ENCODE measurements at regions not wholly inside any gene's neighbourhood (a gene's known extent, or its start where the extent isn't known, plus 50 kb on each side); places are given as distances from the start of the nearest gene placed in this dataset.

DNA sequence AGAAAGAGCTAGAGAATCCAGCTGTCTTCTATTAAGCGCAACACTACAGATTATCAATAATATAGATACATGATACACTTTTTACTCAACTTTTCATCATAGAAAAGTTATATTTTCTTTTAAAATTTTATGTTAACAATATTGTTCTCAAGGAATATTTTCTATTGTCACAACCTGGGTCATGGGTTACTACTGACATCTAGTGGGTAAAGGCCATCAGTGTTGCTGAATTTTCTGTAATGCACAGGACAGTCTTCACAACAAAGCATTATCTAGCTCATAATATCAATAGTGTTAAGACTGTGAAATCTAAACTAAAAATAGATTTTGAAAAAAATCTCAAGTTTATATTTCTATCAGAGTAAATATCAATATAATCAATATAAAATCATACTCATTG lies 209.8 kb downstream of the ZNF33B start:
- no peak overlapping the region for H3K27ac ChIP-seq (replicated peaks)
- no peak for DNase-seq (ENCODE audit: low read depth in 1 of 2, low spot score in 1 of 2)
- no peak overlapping the region for H3K4me3 ChIP-seq (replicated peaks; ENCODE audit: insufficient read depth, low read length)
- H3K27me3 ChIP-seq (ENCODE audit: insufficient read depth, poor library complexity, severe bottlenecking) = no peaks in the 10 kb centered on the region
- TF ChIP-seq SPI1 (IDR thresholded peaks at IDR 0.05; ENCODE audit: borderline replicate concordance, low read depth) (no peak), POLR2AphosphoS5 (IDR thresholded peaks at IDR 0.05; ENCODE audit: low read depth) (no peak), REST (IDR thresholded peaks at IDR 0.05; ENCODE audit: insufficient replicate concordance, low read depth) (no peak)
- TF ChIP-seq, protein P1, sequence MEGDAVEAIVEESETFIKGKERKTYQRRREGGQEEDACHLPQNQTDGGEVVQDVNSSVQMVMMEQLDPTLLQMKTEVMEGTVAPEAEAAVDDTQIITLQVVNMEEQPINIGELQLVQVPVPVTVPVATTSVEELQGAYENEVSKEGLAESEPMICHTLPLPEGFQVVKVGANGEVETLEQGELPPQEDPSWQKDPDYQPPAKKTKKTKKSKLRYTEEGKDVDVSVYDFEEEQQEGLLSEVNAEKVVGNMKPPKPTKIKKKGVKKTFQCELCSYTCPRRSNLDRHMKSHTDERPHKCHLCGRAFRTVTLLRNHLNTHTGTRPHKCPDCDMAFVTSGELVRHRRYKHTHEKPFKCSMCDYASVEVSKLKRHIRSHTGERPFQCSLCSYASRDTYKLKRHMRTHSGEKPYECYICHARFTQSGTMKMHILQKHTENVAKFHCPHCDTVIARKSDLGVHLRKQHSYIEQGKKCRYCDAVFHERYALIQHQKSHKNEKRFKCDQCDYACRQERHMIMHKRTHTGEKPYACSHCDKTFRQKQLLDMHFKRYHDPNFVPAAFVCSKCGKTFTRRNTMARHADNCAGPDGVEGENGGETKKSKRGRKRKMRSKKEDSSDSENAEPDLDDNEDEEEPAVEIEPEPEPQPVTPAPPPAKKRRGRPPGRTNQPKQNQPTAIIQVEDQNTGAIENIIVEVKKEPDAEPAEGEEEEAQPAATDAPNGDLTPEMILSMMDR (IDR thresholded peaks at IDR 0.05; ENCODE audit: insufficient read depth, low read length) = peak; percentile 15

DNA sequence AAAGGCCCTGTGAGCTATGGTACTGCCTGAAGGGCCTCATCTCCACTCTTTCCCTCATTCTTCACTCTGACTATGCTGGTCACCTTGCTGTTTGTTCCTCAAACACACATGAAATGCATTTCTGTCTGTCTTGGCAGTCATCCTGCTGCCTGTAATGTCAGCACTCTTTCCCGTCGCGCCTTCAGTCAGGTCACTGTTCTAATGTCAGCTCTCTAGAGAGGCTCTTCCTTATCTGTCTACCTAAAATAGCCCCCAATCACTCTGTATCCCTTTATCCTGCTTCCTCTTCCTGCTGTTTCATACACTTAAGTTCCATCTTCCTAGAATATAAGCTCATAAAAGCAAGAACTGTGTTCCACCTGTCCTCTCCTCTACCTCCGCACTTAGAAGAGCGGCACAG lies 215.5 kb downstream of the ZNF33B start:
- H3K27ac ChIP-seq (replicated peaks) = no peak overlapping the region
- TF ChIP-seq REST (IDR thresholded peaks at IDR 0.05; ENCODE audit: insufficient replicate concordance, low read depth) = no peak
- TF ChIP-seq, protein P1 (IDR thresholded peaks at IDR 0.05; ENCODE audit: insufficient read depth, low read length) = no peak
- no peak for TF ChIP-seq GABPA (IDR thresholded peaks at IDR 0.05; ENCODE audit: low read depth)
- no peak for TF ChIP-seq SPI1 (IDR thresholded peaks at IDR 0.05; ENCODE audit: borderline replicate concordance, low read depth)
- TF ChIP-seq POLR2AphosphoS5 (IDR thresholded peaks at IDR 0.05; ENCODE audit: low read depth) = no peak
- no peak for DNase-seq (ENCODE audit: low read depth in 1 of 2, low spot score in 1 of 2)

DNA sequence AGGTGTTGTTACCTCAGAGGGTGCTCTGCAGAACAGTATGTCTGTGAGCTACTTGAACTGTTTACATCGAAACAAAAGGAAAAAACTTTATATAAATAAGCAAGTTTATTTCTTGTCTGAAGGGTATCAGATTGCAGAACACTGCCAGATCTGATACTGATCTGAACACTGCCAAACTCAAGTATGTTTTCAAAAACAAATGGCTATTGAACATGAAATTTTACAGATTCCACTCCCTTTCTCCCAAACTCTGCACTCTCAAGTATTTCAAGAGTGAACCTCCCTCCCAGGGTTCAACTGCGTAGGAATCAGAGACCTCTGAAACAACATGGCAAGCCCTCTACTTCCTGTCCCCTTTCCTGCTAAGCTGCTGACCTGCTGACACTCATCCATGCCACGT lies 216.6 kb downstream of the ZNF33B start:
- no peak for DNase-seq (ENCODE audit: low read depth in 1 of 2, low spot score in 1 of 2)

More for the DNA sequence above, 215.5 kb downstream of the ZNF33B start:
- H3K4me3 ChIP-seq (replicated peaks; ENCODE audit: insufficient read depth, low read length) = no peak overlapping the region
- no peaks in the 10 kb centered on the region for H3K27me3 ChIP-seq (ENCODE audit: insufficient read depth, poor library complexity, severe bottlenecking)

More for the DNA sequence above, 216.6 kb downstream of the ZNF33B start:
- no peaks in the 10 kb centered on the region for H3K27me3 ChIP-seq (ENCODE audit: insufficient read depth, poor library complexity, severe bottlenecking)
- TF ChIP-seq SPI1 (IDR thresholded peaks at IDR 0.05; ENCODE audit: borderline replicate concordance, low read depth) = no peak
- no peak for TF ChIP-seq POLR2AphosphoS5 (IDR thresholded peaks at IDR 0.05; ENCODE audit: low read depth)
- no peak for TF ChIP-seq GABPA (IDR thresholded peaks at IDR 0.05; ENCODE audit: low read depth)
- no peak for TF ChIP-seq REST (IDR thresholded peaks at IDR 0.05; ENCODE audit: insufficient replicate concordance, low read depth)
- TF ChIP-seq, protein P1 (IDR thresholded peaks at IDR 0.05; ENCODE audit: insufficient read depth, low read length) = no peak
- no peak overlapping the region for H3K27ac ChIP-seq (replicated peaks)
- H3K4me3 ChIP-seq (replicated peaks; ENCODE audit: insufficient read depth, low read length) = no peak overlapping the region
